HFFc6 (cell line): ENCODE measurements at regions not wholly inside any gene's neighbourhood (a gene's known extent, or its start where the extent isn't known, plus 50 kb on each side); places are given as distances from the start of the nearest gene placed in this dataset.

ENCODE experiments used
- DNase-seq: peaks from one replicate; pipeline ENCODE4 v3.0.0-alpha.2; 2018
- H3K27ac Mint-ChIP-seq: 2 replicates; pipeline ENCODE4 v1.8.0; 2020; ENCODE audit warnings: mild to moderate bottlenecking, mixed read lengths
- H3K27me3 Mint-ChIP-seq: 2 replicates; pipeline ENCODE4 v1.8.0; 2021; ENCODE audit warnings: mild to moderate bottlenecking, moderate library complexity, mixed read lengths; ENCODE audit not compliant: insufficient read depth
- H3K36me3 Mint-ChIP-seq: 2 replicates; pipeline ENCODE4 v1.8.0; 2021; ENCODE audit warnings: low read depth, mixed read lengths
- H3K4me1 Mint-ChIP-seq: 2 replicates; pipeline ENCODE4 v1.8.0; 2020; ENCODE audit warnings: low read depth, mixed read lengths
- H3K4me3 Mint-ChIP-seq: 2 replicates; pipeline ENCODE4 v1.8.0; 2020; ENCODE audit warnings: mild to moderate bottlenecking, moderate library complexity, mixed read lengths
- H3K9me3 Mint-ChIP-seq: 2 replicates; pipeline ENCODE4 v1.8.0; 2020; ENCODE audit warnings: mild to moderate bottlenecking, mixed read lengths
- CTCF ChIP-seq: fragments of 200-600 bp; sonication (generic); IDR thresholded peaks from 2 replicates; pipeline ENCODE4 v1.5.0; 2021; ENCODE audit warnings: antibody characterized with exemption, mild to moderate bottlenecking

DNA sequence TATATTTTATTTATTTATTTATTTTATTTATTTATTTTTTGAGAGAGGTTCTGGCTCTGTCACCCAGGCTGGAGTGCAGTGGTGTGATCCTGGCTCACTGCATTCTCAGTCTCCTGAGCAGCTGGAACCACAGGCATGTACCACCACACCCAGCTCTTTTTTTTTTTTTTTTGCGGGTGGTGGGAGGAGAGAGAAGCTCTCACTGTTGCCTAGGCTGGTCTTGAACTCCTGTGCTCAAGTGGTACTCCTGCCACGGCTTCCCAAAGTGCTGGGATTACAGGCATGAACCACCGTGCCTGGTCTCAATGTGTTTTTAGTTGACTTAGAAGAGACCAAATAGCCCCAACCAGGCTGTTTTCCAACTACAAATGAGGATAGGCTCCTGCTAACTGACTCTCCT lies 80.7 kb downstream of the PDCL3 start:
- no peaks in the 10 kb centered on the region for H3K36me3 Mint-ChIP-seq
- H3K4me3 Mint-ChIP-seq = no peak overlapping the region
- no peak for DNase-seq
- no peak for TF ChIP-seq CTCF
- H3K27ac Mint-ChIP-seq = no peak overlapping the region
- H3K9me3 Mint-ChIP-seq = no peaks in the 10 kb centered on the region; the same call in 1 of the 2 replicates
- H3K4me1 Mint-ChIP-seq = no peaks in the 10 kb centered on the region
- peaks cover 36% of the 10 kb centered on the region for H3K27me3 Mint-ChIP-seq

DNA sequence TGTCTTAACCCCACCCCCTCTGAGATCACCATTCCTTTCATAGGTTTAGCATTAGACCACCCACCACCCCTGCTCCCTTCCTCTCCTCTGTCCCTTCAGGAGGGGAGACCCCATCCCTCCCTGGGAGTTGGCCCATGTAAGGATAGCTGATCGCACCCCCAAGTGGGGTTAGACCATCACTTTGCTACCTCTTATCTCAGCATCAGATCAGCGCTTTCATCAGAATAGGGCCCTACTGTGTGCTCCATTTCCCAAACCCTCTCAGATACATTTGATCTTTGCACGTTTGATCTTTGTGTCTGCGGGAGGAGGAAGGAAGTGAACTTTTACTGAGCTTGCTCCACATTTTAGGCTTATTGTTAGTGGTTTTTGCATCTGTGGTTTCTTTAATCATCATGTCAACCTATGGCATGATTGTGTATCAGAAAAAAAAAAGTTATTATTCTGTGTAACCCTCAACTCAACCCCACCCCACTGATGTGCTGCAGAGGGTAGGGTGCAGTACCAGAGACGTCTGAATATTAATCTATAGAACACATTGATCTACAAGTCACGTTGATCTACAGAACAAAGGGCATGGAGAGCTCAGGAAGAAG lies 81.2 kb downstream of the PDCL3 start:
- Mint-ChIP-seq H3K4me3 (no peak overlapping the region), H3K9me3 (no peaks in the 10 kb centered on the region; the same call in 1 of the 2 replicates), H3K4me1 (no peaks in the 10 kb centered on the region), H3K27ac (no peak overlapping the region), H3K27me3 (peaks cover 35% of the 10 kb centered on the region), H3K36me3 (no peaks in the 10 kb centered on the region)
- no peak for TF ChIP-seq CTCF
- no peak for DNase-seq

DNA sequence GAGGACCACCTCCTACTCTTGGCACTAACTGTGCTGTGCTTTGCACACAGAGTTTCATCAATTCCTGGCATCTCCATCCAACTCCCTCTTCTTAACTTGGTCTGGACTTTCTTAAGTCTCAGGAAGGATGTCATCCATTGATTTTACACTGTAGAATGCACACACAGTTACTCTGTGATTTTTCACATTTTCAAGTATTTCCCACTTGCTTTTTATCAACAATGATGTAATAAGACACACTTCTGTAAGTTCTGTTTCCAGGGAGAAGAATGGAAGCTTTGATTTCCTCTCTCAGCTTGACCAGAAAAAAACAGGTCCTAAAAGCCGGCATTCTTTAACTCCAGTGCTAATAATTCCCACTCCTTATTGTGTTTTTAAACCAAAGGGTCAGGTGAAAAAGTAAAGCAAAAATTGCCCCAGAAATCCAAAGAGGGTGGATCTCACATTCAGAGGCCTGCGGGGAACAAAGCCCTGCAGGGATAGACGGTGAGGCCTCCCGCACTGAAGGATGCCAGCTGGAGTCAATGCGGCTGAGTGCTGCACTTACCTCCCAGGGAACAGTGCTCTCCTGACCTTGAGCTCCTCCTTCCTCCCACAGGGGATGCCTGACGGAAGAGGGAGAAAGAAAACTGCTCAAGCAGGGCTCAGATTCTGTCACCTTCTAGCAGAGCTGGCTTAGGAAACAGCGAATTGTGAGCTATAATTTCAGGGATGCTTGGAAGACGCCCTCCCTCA lies 83.1 kb downstream of the PDCL3 start:
- DNase-seq = no peak
- no peak overlapping the region for H3K27ac Mint-ChIP-seq
- TF ChIP-seq CTCF = no peak
- no peaks in the 10 kb centered on the region; the same call in 1 of the 2 replicates for H3K9me3 Mint-ChIP-seq
- no peak overlapping the region for H3K4me3 Mint-ChIP-seq
- H3K27me3 Mint-ChIP-seq = peaks cover 25% of the 10 kb centered on the region
- H3K36me3 Mint-ChIP-seq = no peaks in the 10 kb centered on the region
- no peaks in the 10 kb centered on the region for H3K4me1 Mint-ChIP-seq

DNA sequence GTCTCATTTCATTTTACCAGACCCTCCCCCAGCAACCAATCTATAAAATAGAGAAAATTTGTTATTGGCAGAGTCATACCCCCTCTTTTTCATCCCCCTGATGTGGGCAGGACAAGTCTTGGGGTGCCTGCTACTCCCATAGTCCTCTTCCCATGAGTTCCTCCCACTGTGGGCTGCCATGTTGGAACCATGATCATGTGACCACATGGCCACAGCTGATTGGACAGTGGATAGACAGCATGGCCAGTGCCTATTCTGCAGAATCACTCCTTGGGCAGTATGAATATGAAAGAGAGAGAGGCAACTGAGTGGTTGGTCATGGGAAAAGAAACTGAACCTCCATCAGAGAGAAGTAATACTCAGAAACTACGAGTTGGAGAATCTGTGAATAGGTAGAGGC lies 84.9 kb downstream of the PDCL3 start:
- no peak overlapping the region for H3K4me3 Mint-ChIP-seq
- TF ChIP-seq CTCF = no peak
- peaks cover 25% of the 10 kb centered on the region for H3K27me3 Mint-ChIP-seq
- no peaks in the 10 kb centered on the region; the same call in 1 of the 2 replicates for H3K9me3 Mint-ChIP-seq
- no peaks in the 10 kb centered on the region for H3K36me3 Mint-ChIP-seq
- H3K4me1 Mint-ChIP-seq = no peaks in the 10 kb centered on the region
- no peak for DNase-seq
- no peak overlapping the region for H3K27ac Mint-ChIP-seq

DNA sequence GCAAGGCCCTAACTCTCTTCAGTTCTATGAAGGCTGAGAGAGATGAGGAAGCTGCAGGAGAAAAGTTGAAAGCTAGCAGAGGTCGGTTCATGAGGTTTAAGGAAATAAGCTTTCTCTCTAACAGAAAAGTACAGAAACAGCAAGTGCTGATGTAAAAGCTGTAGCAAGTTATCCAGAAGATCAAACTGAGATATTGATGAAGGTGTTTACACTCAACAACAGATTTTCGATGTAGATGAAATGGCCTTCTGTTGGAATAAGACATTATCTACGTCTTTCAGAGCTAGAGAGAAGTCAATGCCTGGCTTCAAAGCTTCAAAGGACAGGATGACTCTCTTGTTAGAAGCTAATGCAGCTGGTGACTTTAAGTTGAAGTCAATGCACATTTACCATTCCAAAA lies 87.4 kb downstream of the PDCL3 start:
- Mint-ChIP-seq H3K27ac (no peak overlapping the region), H3K36me3 (no peaks in the 10 kb centered on the region), H3K4me3 (no peak overlapping the region), H3K9me3 (no peaks in the 10 kb centered on the region; the same call in 1 of the 2 replicates), H3K27me3 (peaks cover 35% of the 10 kb centered on the region), H3K4me1 (no peaks in the 10 kb centered on the region)
- no peak for TF ChIP-seq CTCF
- DNase-seq = no peak
